Tibial nerve (tissue), 4 donors: ENCODE measurements at regions not wholly inside any gene's neighbourhood (a gene's known extent, or its start where the extent isn't known, plus 50 kb on each side); places are given as distances from the start of the nearest gene placed in this dataset.

Source experiments
- DNase-seq, 2 donors: peaks; one replicate each; pipeline ENCODE4 v3.0.0-alpha.2; 2019; ENCODE audit warnings: low spot score in 2 of 2
- H3K27ac ChIP-seq, 4 donors: fragments of 200-600 bp; sonication (generic) in 3 of 4; one replicate each; pipeline ENCODE4 v1.5.1; 2017 to 2019; ENCODE audit warnings: mild to moderate bottlenecking in 1 of 4
- H3K27me3 ChIP-seq, 2 donors: fragments of 200-600 bp; sonication (generic) in 1 of 2; one replicate each; pipeline versions ENCODE4 v1.5.1 to v1.6.0; 2017 to 2019
- H3K36me3 ChIP-seq, 3 donors: fragments of 200-600 bp; sonication (generic); one replicate each; pipeline ENCODE4 v1.5.1; 2018 to 2019
- H3K4me1 ChIP-seq, 4 donors: fragments of 200-600 bp; sonication (generic) in 3 of 4; one replicate each; pipeline ENCODE4 v1.5.1; 2017 to 2019
- H3K4me3 ChIP-seq, 4 donors: fragments of 200-600 bp; sonication (generic) in 3 of 4; one replicate each; pipeline ENCODE4 v1.5.1; 2017 to 2019; ENCODE audit warnings: mild to moderate bottlenecking in 1 of 4, moderate library complexity in 1 of 4
- H3K9me3 ChIP-seq, 4 donors: fragments of 200-600 bp; sonication (generic) in 3 of 4; one replicate each; pipeline ENCODE4 v1.5.1; 2017 to 2019
- EP300 ChIP-seq, 2 donors: sonication (generic); formaldehyde crosslinking; IDR thresholded peaks; one replicate each; pipeline ENCODE4 v1.6.1; 2017; ENCODE audit warnings: antibody characterized with exemption in 2 of 2, mild to moderate bottlenecking in 1 of 2
- POLR2A ChIP-seq, 2 donors: fragments of 450-650 bp; IDR thresholded peaks; one replicate each; pipeline ENCODE4 v1.6.1; 2017; ENCODE audit warnings: antibody characterized with exemption in 2 of 2, mild to moderate bottlenecking in 2 of 2, moderate library complexity in 2 of 2
- WGBS, 2 donors: methylation state at CpG; one replicate each; pipeline ENCODE4 v1.1.5; 2018; 5-methylcytosine and 5-hydroxymethylcytosine counted together
- TF ChIP-seq, protein P1 (sequence below), 5 experiments: fragments of 200-600 bp in 3 of 5; fragments of 450-650 bp in 2 of 5; sonication (generic) in 3 of 5; IDR thresholded peaks; one replicate each; pipeline ENCODE4 v1.5.1; 2016 to 2019; ENCODE audit warnings: antibody characterized with exemption in 5 of 5, mild to moderate bottlenecking in 3 of 5, moderate library complexity in 2 of 5

DNA sequence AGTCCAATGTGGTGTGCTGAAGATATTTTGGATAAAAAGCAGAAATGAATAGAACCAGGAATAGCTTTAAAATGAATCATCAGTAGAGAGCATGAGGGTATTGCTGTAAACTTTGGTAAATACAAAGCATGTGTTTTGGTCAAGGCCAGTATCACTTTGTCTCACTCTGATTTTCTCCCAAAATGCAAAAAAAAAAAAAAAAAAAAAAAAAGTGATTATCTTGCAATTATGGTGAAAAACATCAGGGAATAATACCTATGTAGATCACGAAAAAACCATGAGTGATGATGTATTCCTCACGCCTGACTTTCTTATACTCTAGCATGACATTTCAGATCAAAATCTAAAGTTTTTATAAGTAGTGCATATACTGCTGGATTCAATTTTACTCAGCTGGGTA is 897.9 kb upstream of the FAT3 start:
- TF ChIP-seq POLR2A (IDR thresholded peaks at IDR 0.05) = no peak
- no peak for TF ChIP-seq EP300 (IDR thresholded peaks at IDR 0.05)
- TF ChIP-seq, protein P1, sequence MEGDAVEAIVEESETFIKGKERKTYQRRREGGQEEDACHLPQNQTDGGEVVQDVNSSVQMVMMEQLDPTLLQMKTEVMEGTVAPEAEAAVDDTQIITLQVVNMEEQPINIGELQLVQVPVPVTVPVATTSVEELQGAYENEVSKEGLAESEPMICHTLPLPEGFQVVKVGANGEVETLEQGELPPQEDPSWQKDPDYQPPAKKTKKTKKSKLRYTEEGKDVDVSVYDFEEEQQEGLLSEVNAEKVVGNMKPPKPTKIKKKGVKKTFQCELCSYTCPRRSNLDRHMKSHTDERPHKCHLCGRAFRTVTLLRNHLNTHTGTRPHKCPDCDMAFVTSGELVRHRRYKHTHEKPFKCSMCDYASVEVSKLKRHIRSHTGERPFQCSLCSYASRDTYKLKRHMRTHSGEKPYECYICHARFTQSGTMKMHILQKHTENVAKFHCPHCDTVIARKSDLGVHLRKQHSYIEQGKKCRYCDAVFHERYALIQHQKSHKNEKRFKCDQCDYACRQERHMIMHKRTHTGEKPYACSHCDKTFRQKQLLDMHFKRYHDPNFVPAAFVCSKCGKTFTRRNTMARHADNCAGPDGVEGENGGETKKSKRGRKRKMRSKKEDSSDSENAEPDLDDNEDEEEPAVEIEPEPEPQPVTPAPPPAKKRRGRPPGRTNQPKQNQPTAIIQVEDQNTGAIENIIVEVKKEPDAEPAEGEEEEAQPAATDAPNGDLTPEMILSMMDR (IDR thresholded peaks at IDR 0.05) = no peak
- H3K4me3 ChIP-seq = no peak overlapping the region
- H3K36me3 ChIP-seq = no peaks in the 10 kb centered on the region
- DNase-seq = no peak
- H3K9me3 ChIP-seq = peaks cover 0 to 6% (median 0%) of the 10 kb centered on the region in 4 donors
- 82 to 88% methylated on average over 2 of the region's 2 CpGs for WGBS, 2 donors
- H3K4me1 ChIP-seq = no peaks in the 10 kb centered on the region
- no peak overlapping the region for H3K27ac ChIP-seq
- no peaks in the 10 kb centered on the region for H3K27me3 ChIP-seq

DNA sequence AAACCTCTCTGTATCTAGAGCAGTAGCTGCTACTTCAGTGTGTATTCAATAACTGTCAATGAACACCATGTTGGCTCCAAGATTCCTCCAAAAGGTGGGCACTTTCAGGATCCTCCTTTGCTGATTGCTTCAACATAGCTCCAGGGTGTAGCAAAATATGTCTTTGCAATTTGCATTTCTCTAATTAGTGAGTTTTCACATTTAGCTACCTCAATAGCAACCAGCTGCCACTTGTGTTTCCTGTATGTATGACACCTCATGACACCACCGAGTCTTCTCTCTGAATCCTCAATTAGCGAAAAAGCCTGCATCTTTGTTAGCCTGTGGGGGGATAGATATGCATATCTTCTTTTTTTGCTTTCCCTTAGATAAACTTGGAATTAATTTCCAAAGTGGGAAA is 898.3 kb upstream of the FAT3 start:
- DNase-seq = no peak
- no peaks in the 10 kb centered on the region for H3K36me3 ChIP-seq
- TF ChIP-seq, protein P1 (IDR thresholded peaks at IDR 0.05) = no peak
- TF ChIP-seq POLR2A (IDR thresholded peaks at IDR 0.05) (no peak), EP300 (IDR thresholded peaks at IDR 0.05) (no peak)
- no peak overlapping the region for H3K4me3 ChIP-seq
- H3K4me1 ChIP-seq = no peaks in the 10 kb centered on the region
- H3K27ac ChIP-seq = no peak overlapping the region
- 91 to 95% methylated on average over 2 of the region's 2 CpGs for WGBS, 2 donors
- H3K27me3 ChIP-seq = no peaks in the 10 kb centered on the region
- H3K9me3 ChIP-seq = peaks cover 0 to 7% (median 0%) of the 10 kb centered on the region in 4 donors

DNA sequence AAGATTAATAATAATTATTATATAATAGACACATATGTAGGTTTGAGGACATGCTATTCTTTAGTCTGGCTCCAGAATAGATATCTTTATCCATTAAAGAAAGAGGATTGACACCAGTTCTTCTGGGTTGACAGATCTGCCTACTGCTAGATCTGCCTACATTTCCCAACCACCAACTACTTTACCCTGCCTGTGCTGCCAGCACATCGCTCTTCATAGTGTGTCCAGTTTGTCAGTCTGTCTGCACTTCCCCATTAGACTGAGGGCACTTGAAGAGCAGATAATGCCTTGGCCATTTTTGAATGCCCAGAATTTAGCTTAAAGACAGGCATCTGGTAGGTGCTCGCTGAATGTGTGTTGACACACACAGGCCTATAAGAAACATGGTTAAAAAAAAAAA is 910.1 kb upstream of the FAT3 start:
- no peaks in the 10 kb centered on the region for H3K9me3 ChIP-seq
- no peak overlapping the region for H3K4me3 ChIP-seq
- no peaks in the 10 kb centered on the region for H3K27me3 ChIP-seq
- no peaks in the 10 kb centered on the region for H3K36me3 ChIP-seq
- 86 to 91% methylated on average over 2 of the region's 2 CpGs for WGBS, 2 donors
- no peaks in the 10 kb centered on the region for H3K4me1 ChIP-seq
- TF ChIP-seq POLR2A (IDR thresholded peaks at IDR 0.05) (no peak), EP300 (IDR thresholded peaks at IDR 0.05) (no peak)
- TF ChIP-seq, protein P1 (IDR thresholded peaks at IDR 0.05) = no peak
- no peak for DNase-seq
- no peak overlapping the region for H3K27ac ChIP-seq

DNA sequence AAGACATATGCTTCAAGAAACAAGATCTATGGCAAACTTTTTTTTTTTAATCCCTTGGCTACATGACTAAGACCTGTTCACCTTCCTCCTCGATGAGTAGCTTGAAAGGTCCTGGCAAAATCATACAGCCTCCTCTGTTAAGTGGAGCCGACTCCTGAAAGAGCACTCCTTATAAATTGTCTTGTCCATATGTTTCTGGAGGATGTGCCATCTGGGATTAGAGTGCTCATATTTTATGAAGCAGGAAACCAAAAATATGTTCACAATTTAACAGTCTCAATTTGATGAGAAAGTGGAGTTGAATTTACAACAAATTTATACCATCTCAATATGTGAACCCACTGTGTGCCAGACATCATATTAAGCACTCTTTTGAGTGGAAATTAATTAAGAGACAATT is 912.1 kb upstream of the FAT3 start:
- H3K36me3 ChIP-seq = no peaks in the 10 kb centered on the region
- DNase-seq = no peak
- no peak overlapping the region for H3K4me3 ChIP-seq
- no peaks in the 10 kb centered on the region for H3K27me3 ChIP-seq
- H3K4me1 ChIP-seq = no peaks in the 10 kb centered on the region
- TF ChIP-seq POLR2A (IDR thresholded peaks at IDR 0.05) (no peak), EP300 (IDR thresholded peaks at IDR 0.05) (no peak)
- TF ChIP-seq, protein P1 (IDR thresholded peaks at IDR 0.05) = no peak
- 38 to 66% methylated on average over 2 of the region's 2 CpGs for WGBS, 2 donors
- no peak overlapping the region for H3K27ac ChIP-seq
- no peaks in the 10 kb centered on the region for H3K9me3 ChIP-seq

DNA sequence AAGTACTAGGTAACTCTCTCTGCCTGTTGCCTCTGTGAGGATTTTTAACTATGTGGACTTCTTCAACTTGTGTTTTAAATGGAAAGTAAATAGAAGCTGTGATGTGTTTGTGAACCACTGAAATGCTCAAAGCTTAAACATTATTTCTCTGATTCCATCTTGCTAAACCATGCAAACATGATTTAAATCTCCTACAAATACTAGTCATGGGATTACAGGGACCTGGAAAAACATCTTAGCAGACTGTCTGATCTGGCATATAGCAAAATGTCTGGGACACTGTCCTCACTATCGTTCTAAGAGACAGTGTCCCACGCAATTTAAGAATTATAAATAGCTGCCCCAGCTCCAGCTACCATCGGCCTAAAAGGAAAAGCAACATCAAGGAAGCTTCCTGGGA is 914.5 kb upstream of the FAT3 start:
- Histone ChIP-seq H3K36me3 (no peaks in the 10 kb centered on the region), H3K4me1 (no peaks in the 10 kb centered on the region), H3K27ac (no peak overlapping the region), H3K4me3 (no peak overlapping the region), H3K9me3 (no peaks in the 10 kb centered on the region), H3K27me3 (no peaks in the 10 kb centered on the region)
- no peak for TF ChIP-seq POLR2A (IDR thresholded peaks at IDR 0.05)
- 75 to 79% methylated on average over 3 of the region's 3 CpGs for WGBS, 2 donors
- no peak for DNase-seq

DNA sequence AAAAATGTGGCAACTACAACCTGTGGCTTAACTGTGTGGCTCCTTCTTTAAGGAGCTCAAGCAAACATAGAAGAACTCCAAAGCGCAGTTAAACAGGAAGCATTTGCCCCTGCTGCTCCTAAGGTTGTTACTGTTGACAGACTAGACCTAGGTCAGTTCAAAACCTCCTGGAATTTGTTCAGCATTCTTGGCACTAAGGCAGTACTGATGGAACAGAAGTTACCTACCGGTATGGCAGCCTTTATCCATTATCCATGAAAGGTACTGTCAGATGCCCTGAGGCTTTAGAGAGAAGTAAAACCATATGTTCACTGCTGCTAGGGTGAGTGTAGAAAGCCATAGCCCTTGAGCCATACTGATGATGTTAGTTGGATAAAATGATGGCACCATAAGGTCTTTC is 916.5 kb upstream of the FAT3 start:
- Histone ChIP-seq H3K27ac (no peak overlapping the region), H3K36me3 (no peaks in the 10 kb centered on the region), H3K4me1 (no peaks in the 10 kb centered on the region), H3K4me3 (no peak overlapping the region), H3K9me3 (no peaks in the 10 kb centered on the region), H3K27me3 (no peaks in the 10 kb centered on the region)
- DNase-seq = no peak
- TF ChIP-seq EP300 (IDR thresholded peaks at IDR 0.05) = no peak
- TF ChIP-seq POLR2A (IDR thresholded peaks at IDR 0.05) = no peak
- TF ChIP-seq, protein P1 (IDR thresholded peaks at IDR 0.05) = no peak
- WGBS, 2 donors = 64 to 76% methylated on average over 2 of the region's 2 CpGs
